Stimulated activated CD8-positive, alpha-beta memory T cell treated with anti-CD3 and anti-CD28 coated beads, Interleukin-15, amount 100 ng/mL, for 24 hours (primary cell): ENCODE measurements at regions not wholly inside any gene's neighbourhood (a gene's known extent, or its start where the extent isn't known, plus 50 kb on each side); places are given as distances from the start of the nearest gene placed in this dataset.
"Not testable (repeated sequence)": the region's sequence is repeated elsewhere in the genome, so short reads cannot be mapped to it uniquely, and the experiment has no call there.

Experiments
- DNase-seq: peaks from one replicate; pipeline ENCODE4 v3.0.0-alpha.2; 2020; ENCODE audit warnings: low read depth

GRCh38 chr5:6076341-6077239 is 301.8 kb downstream of the MED10 start:
- no peak for DNase-seq

DNA sequence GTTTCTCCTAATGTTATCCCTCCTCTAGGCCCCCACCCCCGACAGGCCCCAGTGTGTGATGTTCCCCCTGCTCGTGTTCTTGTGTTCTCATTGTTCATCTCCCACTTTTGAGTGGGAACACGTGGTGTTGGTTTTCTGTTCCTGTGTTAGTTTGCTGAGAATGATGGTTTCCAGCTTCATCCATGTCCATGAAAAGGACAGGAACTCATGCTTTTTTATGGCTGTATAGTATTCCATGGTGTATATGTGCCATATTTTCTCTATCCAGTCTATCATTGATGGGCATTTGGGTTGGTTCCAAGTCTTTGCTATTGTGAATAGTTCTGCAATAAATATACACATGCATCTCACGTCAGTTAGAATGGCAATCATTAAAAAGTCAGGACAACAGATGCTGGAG is 305.9 kb downstream of the MED10 start:
- not testable (repeated sequence) for DNase-seq

- DNase-seq = no peak
These were observed 308.7 kb downstream of the MED10 start for GRCh38 chr5:6069496-6070185.

DNA sequence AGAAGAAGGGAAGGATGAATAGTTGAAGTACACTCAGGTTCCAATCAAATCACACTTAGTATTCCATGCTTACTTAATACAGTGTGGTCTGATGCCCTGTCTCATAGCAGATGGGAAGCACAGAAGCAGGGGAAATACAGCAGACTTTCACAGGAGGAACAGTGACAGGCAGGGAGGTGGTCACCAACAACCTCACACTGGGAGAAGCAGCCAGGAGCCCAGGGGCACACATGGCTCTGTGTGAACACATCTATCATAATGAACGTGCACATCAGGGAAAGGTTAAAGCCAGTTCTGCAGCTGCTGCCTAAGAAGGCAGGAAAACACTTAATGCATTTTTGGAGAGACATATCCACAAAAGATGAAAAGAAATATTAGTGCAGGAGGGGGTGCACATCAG is 312.3 kb downstream of the MED10 start:
- DNase-seq = no peak

DNA sequence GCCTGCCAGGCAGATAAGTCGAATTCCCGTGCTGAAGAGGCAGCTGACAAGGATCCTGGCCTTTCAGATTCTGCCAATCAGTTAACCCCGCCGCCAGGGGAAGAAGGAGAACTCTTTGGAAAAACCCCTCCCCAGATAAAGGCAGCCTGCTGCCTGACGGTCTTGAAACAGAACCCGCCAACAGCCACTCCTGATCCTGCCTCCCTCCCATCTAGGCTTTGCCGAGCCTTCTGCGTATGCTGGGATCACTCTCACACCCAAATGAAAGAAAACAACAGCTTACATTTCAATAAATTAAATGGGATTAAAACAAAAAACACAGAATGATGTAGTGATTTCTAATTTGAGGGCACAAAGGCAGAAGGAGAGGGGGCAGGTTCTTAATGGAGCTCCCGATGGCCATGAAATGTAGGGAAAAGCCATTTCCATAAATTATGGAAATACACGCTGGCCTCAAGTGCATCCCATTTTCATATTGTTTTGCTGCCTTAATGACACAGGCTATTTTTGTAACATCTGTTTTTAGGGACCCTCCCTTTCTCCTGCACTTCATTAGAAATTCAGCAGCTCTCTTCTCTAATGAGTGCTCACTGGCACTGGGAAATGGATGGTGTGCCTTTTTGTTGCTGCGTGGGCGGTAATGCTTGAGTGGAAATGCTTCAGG is 319.1 kb downstream of the MED10 start:
- no peak for DNase-seq

DNA sequence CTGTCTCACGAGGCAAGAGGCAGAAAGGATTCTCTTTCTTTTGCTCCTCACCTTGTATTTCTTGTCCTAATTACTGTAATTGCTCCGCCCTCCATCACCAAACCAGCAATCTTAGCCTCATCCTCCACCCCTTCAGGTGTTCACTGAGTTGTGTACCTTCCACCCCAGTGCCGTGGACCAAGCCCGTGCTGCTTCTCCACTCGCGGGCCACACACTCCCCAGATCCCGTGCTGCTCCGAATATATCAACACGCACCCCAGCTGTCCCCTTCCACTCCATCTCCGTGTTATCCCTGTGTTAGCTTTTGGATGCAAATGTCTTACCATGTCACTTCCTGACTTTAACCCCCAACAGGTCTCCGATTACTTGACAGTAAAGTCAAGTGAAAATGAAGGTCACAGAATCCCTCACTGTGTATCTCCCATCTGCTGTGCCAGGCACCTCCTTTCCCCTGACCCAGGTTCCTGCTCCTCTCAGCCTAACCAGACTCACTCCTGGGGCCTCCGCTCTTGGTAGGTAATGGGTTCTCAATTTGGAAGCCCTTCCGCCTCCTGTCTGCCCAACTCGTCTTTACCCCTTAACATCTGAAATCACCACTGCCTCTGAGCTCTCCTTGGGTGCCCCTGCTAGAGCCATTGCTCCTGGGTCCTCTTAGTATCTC is 320.2 kb downstream of the MED10 start:
- DNase-seq = no peak

GRCh38 chr5:6056280-6056679 is 322.1 kb downstream of the MED10 start:
- DNase-seq = no peak

DNA sequence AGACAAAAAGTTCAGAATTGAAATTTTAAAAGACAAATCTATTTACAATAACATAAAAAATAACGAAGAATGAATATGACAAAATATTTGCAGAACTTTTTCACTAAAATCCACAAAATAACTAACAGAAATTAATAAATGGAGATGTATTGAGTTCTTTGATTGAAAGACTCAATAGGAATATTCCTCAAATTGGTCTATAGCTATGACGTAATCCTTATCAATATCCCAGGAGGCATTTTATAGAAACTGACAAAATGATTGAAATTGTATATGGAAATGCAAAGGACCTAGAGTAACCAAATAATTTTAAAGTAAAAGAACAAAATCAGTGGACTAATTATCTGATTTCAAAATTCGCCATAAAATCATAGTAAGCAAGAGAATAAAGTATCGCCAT is 328.7 kb downstream of the MED10 start:
- DNase-seq = no peak

- no peak for DNase-seq
These were observed 329.6 kb downstream of the MED10 start for GRCh38 chr5:6048746-6049145.

GRCh38 chr5:6046296-6046967 is 331.9 kb downstream of the MED10 start:
- no peak for DNase-seq

DNA sequence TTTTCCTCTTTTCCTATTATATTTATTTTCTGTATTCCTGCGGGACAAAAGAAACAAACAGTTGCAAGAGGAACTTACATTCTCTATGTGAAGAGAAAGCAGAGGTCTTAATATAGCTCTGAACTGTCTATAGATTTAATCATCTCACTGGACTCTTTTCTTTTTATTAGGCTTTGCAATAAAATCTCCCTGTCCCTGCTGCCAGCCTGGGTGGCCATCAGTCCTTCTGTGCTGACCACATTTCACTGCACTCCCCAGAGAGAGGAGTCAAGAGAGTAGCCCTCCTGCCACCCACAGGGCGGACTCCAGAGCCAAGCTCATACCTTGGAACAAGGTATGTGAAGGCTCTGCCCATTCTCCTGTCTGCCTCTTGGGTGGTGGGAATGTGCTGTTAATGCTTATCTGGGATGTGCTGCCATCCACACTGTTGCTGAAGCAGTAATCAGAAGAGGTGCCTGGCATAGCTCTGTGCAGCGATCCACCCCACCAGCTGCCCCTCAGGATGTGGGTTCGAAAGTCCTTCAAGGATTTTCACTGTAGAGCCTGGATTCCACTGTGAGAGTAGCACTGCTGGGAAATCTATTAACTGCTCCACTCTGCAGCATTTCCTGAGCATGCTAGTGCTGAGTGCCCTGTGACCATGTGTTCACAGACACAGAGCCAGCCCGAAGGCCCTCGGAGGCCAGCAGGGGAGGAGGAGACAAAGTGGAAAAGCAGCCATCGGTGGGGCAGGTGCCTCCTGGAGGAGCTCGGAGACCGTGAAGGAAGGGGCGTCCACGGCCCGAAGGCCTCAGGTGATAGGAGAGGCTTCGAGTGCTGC is 334.6 kb downstream of the MED10 start:
- DNase-seq = no peak

GRCh38 chr5:6041977-6042550 is 336.3 kb downstream of the MED10 start:
- DNase-seq = no peak

GRCh38 chr5:6039111-6039510 is 339.2 kb downstream of the MED10 start:
- DNase-seq = no peak

DNA sequence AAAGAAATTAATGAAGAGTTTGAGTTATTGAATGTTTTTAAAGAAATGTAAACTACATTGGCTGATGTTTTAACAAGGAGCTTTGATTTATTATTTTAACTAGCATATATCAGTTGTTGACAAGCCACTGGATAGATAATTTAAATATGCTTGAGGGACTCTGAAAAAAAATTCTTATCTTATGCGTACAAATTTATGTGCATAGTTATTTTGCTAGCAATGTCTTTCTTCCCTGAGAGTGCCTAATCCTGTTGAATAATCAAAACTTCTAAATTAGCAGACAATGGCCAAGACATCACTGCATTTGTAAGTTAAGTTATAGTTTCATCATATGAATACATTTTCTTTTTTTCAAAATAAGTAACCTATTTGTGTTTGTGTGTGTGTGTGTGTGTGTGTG is 342.3 kb downstream of the MED10 start:
- DNase-seq = no peak

DNA sequence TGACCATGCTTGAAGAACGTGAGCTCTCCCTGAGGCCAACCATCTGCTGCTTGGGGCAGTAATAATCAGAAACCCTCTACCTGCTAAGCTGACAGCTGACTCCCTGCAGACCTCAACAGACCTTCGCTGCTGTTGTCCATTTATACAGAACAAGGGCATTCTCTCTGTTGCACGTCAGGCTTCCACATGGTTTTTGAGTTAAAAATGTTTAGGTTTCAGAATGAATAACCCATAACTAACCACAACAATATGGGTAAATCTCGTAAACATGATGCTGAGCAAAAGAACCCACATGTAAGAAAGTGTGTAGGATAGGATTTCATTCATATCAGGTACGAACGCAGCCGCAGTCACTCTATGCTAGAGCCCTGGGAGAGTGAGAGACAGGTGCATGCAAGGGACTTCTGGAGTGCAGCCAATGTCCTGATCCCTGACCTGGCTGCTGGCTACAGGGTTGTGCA is 348.5 kb downstream of the MED10 start:
- no peak for DNase-seq

- DNase-seq = no peak
These were observed 351.5 kb downstream of the MED10 start for GRCh38 chr5:6026766-6027406.

DNA sequence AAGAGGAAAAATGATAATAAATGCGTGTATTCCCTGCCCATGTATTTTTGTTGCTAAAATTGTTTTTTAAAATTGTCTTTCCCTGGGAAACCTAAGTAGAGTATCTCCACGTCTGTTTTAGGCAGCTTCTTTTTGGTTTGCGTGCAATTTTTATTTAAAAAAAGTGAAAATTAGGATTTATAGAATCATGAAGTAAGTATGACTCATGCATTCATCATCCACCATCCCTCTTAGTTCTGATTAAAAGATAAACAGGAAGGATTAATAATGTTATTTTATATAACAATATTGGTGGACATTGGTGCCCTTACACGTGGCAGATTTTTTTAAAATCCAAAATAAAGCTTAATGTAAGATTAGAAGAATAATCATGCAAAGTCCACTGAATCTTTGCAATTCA is 358.7 kb downstream of the MED10 start:
- no peak for DNase-seq

DNA sequence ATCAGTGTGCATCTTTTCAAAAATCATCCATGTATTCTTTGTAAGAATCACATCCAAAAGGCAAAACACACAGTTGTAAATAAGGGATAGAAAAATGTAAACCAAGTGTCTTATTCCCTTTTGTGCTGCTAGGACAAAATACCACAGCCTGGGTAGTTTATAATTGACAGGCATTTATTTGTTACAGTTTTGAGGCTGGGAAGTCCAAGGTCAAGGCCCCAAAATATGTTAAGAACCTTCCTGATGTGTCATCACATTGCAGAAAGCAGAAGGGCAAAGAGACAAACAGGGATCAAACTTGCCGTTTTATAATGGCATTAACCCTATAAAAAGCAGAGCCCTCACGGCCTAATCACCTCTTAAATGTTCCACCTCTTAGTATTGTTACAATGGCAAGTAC is 364.8 kb downstream of the MED10 start:
- no peak for DNase-seq

DNA sequence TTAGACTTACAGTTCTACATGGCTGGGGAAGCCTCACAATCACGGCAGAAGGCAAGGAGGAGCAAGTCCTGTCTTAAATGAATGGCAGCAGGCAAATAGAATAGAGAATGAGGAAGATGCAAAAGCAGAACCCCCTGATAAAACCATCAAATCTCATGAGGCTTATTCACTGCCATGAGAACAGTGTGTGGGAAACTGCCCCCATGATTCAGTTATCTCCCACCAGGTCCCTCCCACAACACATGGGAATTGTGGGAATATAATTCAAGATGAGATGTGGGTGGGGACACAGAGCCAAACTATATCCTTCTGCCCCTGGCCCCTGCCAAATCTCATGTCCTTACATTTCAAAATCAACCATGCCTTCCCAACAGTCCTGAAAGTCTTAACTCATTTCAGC is 367.1 kb downstream of the MED10 start:
- DNase-seq = no peak

GRCh38 chr5:6006838-6007314 is 371.5 kb downstream of the MED10 start:
- no peak for DNase-seq
